ENCODE measurements at regions not wholly inside any gene's neighbourhood (a gene's known extent, or its start where the extent isn't known, plus 50 kb on each side); places are given as distances from the start of the nearest gene placed in this dataset.

- H3K4me3 ChIP-seq = no peak overlapping the region
- DNase-seq (no peak), ATAC-seq (no peak)
- no peaks in the 10 kb centered on the region for H3K9me3 ChIP-seq
- intact Hi-C loops (cut with DNase I) = no loop called here
- no peak for TF ChIP-seq POLR2A (IDR thresholded peaks at IDR 0.05)
- TF ChIP-seq CTCF (IDR thresholded peaks at IDR 0.05) = no peak
- WGBS (ENCODE audit: insufficient coverage, low coverage, low lambda C conversion rate, missing lambda C conversion rate) = 61% methylated on average over 4 of the region's 4 CpGs
- no peaks in the 10 kb centered on the region for H3K4me1 ChIP-seq
- H3K27me3 ChIP-seq = no peaks in the 10 kb centered on the region
- H3K36me3 ChIP-seq = no peaks in the 10 kb centered on the region
- no peak overlapping the region for H3K27ac ChIP-seq
Measured at GRCh38 chr12:71335151-71335962, 104.2 kb upstream of the LGR5 start.

DNA sequence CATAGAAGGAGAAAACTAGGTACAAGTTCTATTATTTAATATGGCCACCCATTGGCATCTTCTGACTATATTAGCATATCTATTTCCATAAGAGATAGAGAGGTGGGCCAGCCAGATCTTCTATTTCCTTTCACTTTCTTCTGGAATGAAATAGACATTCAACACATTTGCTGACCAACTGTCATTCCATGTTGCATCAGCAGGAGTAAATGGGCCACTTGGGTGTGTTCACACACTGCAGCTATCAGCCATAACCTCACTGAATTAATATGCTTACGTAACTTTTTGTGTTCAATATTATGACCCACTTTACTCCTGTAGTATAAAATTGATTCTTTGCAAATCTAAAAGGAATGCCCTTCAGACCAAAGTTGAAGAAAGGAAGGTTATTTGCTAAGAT, 106.2 kb upstream of the LGR5 start:
- 54% methylated on average over 1 of the region's 1 CpG for WGBS (ENCODE audit: insufficient coverage, low coverage, low lambda C conversion rate, missing lambda C conversion rate)
- ATAC-seq (no peak), DNase-seq (no peak)
- Histone ChIP-seq H3K4me1 (no peaks in the 10 kb centered on the region), H3K27ac (no peak overlapping the region), H3K27me3 (no peaks in the 10 kb centered on the region), H3K4me3 (no peak overlapping the region), H3K9me3 (no peaks in the 10 kb centered on the region), H3K36me3 (no peaks in the 10 kb centered on the region)
- TF ChIP-seq CTCF (IDR thresholded peaks at IDR 0.05) = no peak
- TF ChIP-seq POLR2A (IDR thresholded peaks at IDR 0.05) = no peak
- intact Hi-C loops (cut with DNase I) = no loop called here

DNA sequence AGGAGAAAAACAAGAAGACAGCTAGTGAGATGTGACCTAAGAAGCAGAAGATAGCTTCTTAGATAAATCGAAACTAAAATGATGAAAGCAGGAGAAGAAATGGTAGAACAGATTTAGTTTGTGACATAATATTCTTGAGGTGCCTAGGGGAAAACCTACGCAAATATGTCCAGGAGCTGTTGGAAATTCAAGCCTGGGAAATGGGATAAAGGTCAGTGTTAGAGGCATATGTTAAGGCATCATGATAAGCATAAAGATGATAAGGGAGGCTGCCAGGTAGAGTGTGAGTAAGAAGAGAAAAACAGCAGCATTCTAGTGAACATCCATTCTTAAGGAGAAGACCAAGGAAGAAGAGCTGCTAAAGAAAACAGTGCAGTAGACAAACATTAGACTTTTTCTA, 109.6 kb upstream of the LGR5 start:
- ATAC-seq = no peak
- Histone ChIP-seq H3K27me3 (no peaks in the 10 kb centered on the region), H3K4me3 (no peak overlapping the region), H3K9me3 (no peaks in the 10 kb centered on the region), H3K27ac (no peak overlapping the region), H3K4me1 (no peaks in the 10 kb centered on the region), H3K36me3 (no peaks in the 10 kb centered on the region)
- TF ChIP-seq POLR2A (IDR thresholded peaks at IDR 0.05) (no peak), CTCF (IDR thresholded peaks at IDR 0.05) (no peak)
- DNase-seq = no peak
- intact Hi-C loops (cut with DNase I) = no loop called here
- WGBS (ENCODE audit: insufficient coverage, low coverage, low lambda C conversion rate, missing lambda C conversion rate) = 38% methylated on average over 2 of the region's 2 CpGs

- intact Hi-C loops (cut with DNase I) = no loop called here
- no peak overlapping the region for H3K27ac ChIP-seq
Measured at GRCh38 chr12:71321531-71321930, 118.1 kb upstream of the LGR5 start.

More at GRCh38 chr12:71321531-71321930, 118.1 kb upstream of the LGR5 start:
- TF ChIP-seq CTCF (IDR thresholded peaks at IDR 0.05) (no peak), POLR2A (IDR thresholded peaks at IDR 0.05) (no peak)
- Histone ChIP-seq H3K4me1 (no peaks in the 10 kb centered on the region), H3K9me3 (peaks cover 0 to 9% (median 0%) of the 10 kb centered on the region in 4 donors), H3K36me3 (no peaks in the 10 kb centered on the region), H3K4me3 (no peak overlapping the region), H3K27me3 (no peaks in the 10 kb centered on the region)
- ATAC-seq (no peak), DNase-seq (no peak)
